Fibroblast of lung (primary cell): ENCODE measurements at regions not wholly inside any gene's neighbourhood (a gene's known extent, or its start where the extent isn't known, plus 50 kb on each side); places are given as distances from the start of the nearest gene placed in this dataset.

ENCODE experiments used
- DNase-seq, 2 donors: peaks; one replicate each; pipeline versions ENCODE4 v3.0.0 to v3.0.0-alpha.2; 2010; ENCODE audit warnings: low read depth in 2 of 2
- H2AFZ ChIP-seq: 2 replicates; pipeline ENCODE4 v1.5.1; 2012; ENCODE audit warnings: low read length, control low read depth, inconsistent platforms
- H3K27ac ChIP-seq: 2 replicates; pipeline ENCODE4 v1.5.1; 2011; ENCODE audit warnings: low read length, control low read depth; ENCODE audit not compliant: insufficient read depth
- H3K27me3 ChIP-seq: 2 replicates; pipeline ENCODE4 v1.5.1; 2011; ENCODE audit warnings: mild to moderate bottlenecking, low read length; ENCODE audit not compliant: control insufficient read depth, insufficient read depth
- H3K36me3 ChIP-seq: 2 replicates; pipeline ENCODE4 v1.5.1; 2011; ENCODE audit warnings: low read length; ENCODE audit not compliant: control insufficient read depth, insufficient read depth
- H3K4me1 ChIP-seq: 2 replicates; pipeline ENCODE4 v1.5.1; 2011; ENCODE audit warnings: low read length; ENCODE audit not compliant: control insufficient read depth, insufficient read depth; ENCODE audit errors: extremely low read depth
- H3K4me2 ChIP-seq: 2 replicates; pipeline ENCODE4 v1.5.1; 2011; ENCODE audit warnings: low read length, control low read depth; ENCODE audit not compliant: insufficient read depth; ENCODE audit errors: extremely low read depth
- H3K4me3 ChIP-seq, 4 experiments: fragments of 200-600 bp in 1 of 4; sonication (generic) in 1 of 4; replicated peaks in 1 of 4; 2 replicates each; pipeline ENCODE4 v1.5.1; 2011 to 2016; ENCODE audit warnings: low read length in 4 of 4, low read depth in 3 of 4, mild to moderate bottlenecking in 3 of 4, control low read depth in 2 of 4, inconsistent platforms in 1 of 4, mixed read lengths in 1 of 4; ENCODE audit not compliant: insufficient read depth in 1 of 4; ENCODE audit errors: control extremely low read depth in 1 of 4
- H3K79me2 ChIP-seq: 2 replicates; pipeline ENCODE4 v1.5.1; 2012; ENCODE audit warnings: mild to moderate bottlenecking, low read length, inconsistent platforms; ENCODE audit not compliant: control insufficient read depth, insufficient read depth
- H3K9ac ChIP-seq: 2 replicates; pipeline ENCODE4 v1.5.1; 2011; ENCODE audit warnings: mild to moderate bottlenecking, low read length, control low read depth; ENCODE audit not compliant: insufficient read depth
- H3K9me3 ChIP-seq: 2 replicates; pipeline ENCODE4 v1.5.1; 2012; ENCODE audit warnings: low read depth, low read length; ENCODE audit not compliant: control insufficient read depth, insufficient read depth
- H4K20me1 ChIP-seq: 2 replicates; pipeline ENCODE4 v1.5.1; 2011; ENCODE audit warnings: low read length; ENCODE audit not compliant: control insufficient read depth, insufficient read depth; ENCODE audit errors: extremely low read depth
- EZH2 ChIP-seq: IDR thresholded peaks from 2 replicates; pipeline ENCODE4 v1.5.1; 2012; ENCODE audit warnings: low read length, control low read depth, mild to moderate bottlenecking; ENCODE audit errors: missing control alignments
- TF ChIP-seq, protein P1 (sequence below), 2 donors: IDR thresholded peaks in 1 of 2; conservative IDR thresholded peaks in 1 of 2; 1 replicate in 1 of 2; 2 replicates in 1 of 2; pipeline ENCODE4 v1.5.1; 2011 to 2012; ENCODE audit warnings: low read length in 2 of 2, control low read depth in 1 of 2, inconsistent platforms in 1 of 2, low read depth in 1 of 2, mild to moderate bottlenecking in 1 of 2

DNA sequence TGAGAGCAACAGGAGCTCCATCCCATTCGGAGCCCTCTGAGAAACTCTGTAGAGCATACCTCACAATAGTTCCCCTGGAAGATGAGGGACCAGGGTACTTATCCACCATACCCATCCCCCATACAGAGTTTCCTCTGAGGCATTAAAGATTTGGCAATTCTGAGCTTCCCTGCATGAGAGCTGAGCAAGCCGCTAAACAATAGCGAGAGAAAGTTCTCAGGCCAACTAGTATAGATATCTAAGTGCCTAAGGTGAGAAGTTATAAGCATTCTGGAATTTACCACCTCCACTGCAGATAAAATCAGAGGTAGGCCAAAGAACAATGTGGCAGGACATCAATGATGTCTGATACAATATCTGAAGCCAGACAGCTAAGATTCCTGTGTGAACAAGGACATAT lies 129.1 kb upstream of the MBNL1 start:
- Histone ChIP-seq H3K4me2 (no peak overlapping the region), H3K27me3 (no peaks in the 10 kb centered on the region), H3K4me1 (no peaks in the 10 kb centered on the region), H3K9ac (no peak overlapping the region), H3K27ac (no peak overlapping the region), H3K36me3 (no peaks in the 10 kb centered on the region), H3K4me3 (no peak overlapping the region), H3K79me2 (no peaks in the 10 kb centered on the region), H4K20me1 (no peaks in the 10 kb centered on the region), H2AFZ (no peak overlapping the region), H3K9me3 (no peaks in the 10 kb centered on the region)
- DNase-seq = no peak
- no peak for TF ChIP-seq EZH2
- TF ChIP-seq, protein P1, sequence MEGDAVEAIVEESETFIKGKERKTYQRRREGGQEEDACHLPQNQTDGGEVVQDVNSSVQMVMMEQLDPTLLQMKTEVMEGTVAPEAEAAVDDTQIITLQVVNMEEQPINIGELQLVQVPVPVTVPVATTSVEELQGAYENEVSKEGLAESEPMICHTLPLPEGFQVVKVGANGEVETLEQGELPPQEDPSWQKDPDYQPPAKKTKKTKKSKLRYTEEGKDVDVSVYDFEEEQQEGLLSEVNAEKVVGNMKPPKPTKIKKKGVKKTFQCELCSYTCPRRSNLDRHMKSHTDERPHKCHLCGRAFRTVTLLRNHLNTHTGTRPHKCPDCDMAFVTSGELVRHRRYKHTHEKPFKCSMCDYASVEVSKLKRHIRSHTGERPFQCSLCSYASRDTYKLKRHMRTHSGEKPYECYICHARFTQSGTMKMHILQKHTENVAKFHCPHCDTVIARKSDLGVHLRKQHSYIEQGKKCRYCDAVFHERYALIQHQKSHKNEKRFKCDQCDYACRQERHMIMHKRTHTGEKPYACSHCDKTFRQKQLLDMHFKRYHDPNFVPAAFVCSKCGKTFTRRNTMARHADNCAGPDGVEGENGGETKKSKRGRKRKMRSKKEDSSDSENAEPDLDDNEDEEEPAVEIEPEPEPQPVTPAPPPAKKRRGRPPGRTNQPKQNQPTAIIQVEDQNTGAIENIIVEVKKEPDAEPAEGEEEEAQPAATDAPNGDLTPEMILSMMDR (conservative IDR thresholded peaks at IDR 0.05 in 1 of 2, IDR thresholded peaks at IDR 0.05 in 1 of 2; ENCODE audit: low read depth in 1 of 2, low read length in 2 of 2) = no peak

DNA sequence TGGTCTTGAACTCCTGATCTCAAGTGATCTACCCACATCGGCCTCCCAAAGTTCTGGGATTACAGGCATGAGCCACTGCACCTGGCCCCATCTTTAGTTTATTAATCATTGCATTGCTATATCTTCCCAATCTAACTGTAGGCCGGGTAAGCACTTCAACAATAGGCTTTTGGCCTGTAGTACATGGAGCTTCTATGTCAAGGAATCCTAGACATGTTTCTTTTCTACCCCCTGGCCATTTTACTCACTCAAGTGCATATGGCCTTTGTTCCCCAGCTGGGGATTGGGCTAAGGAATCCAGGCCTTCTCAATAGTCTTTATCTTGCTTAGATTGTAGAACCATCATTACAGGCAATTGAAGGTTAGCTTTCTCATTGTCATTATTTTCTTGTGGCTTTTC lies 122.3 kb upstream of the MBNL1 start:
- no peak overlapping the region for H2AFZ ChIP-seq
- TF ChIP-seq, protein P1 (conservative IDR thresholded peaks at IDR 0.05 in 1 of 2, IDR thresholded peaks at IDR 0.05 in 1 of 2; ENCODE audit: low read depth in 1 of 2, low read length in 2 of 2) = no peak
- TF ChIP-seq EZH2 = no peak
- no peak overlapping the region for H3K9ac ChIP-seq
- H4K20me1 ChIP-seq = no peaks in the 10 kb centered on the region
- DNase-seq = no peak
- no peak overlapping the region for H3K27ac ChIP-seq
- H3K27me3 ChIP-seq = no peaks in the 10 kb centered on the region
- H3K4me2 ChIP-seq = no peak overlapping the region
- H3K36me3 ChIP-seq = no peaks in the 10 kb centered on the region
- H3K4me3 ChIP-seq = no peak overlapping the region
- H3K4me1 ChIP-seq = no peaks in the 10 kb centered on the region
- no peaks in the 10 kb centered on the region for H3K9me3 ChIP-seq
- no peaks in the 10 kb centered on the region for H3K79me2 ChIP-seq

DNA sequence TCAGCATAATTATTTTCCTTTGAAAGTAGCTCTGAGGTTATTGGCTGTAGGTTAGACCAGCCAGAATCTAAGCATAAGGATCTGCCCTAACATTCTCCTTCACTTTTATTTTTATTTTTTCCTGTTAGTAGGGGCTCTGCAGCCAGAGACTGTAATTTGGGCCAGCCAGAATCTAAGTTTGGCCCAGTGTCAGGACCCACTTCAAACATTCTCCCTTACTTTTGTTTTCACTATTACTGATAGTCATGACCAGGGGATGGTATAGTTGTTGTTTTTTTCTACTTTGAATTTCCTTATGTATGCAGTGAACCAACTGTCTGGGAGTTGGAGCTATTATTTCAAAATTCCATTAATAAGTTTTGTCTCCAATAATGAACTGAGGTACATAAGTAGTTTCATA lies 121.0 kb upstream of the MBNL1 start:
- Histone ChIP-seq H3K9me3 (no peaks in the 10 kb centered on the region), H3K27me3 (no peaks in the 10 kb centered on the region), H2AFZ (no peak overlapping the region), H4K20me1 (no peaks in the 10 kb centered on the region), H3K4me1 (no peaks in the 10 kb centered on the region), H3K9ac (no peak overlapping the region), H3K36me3 (no peaks in the 10 kb centered on the region), H3K79me2 (no peaks in the 10 kb centered on the region), H3K4me3 (no peak overlapping the region), H3K27ac (no peak overlapping the region), H3K4me2 (no peak overlapping the region)
- DNase-seq = no peak
- no peak for TF ChIP-seq EZH2
- TF ChIP-seq, protein P1 (conservative IDR thresholded peaks at IDR 0.05 in 1 of 2, IDR thresholded peaks at IDR 0.05 in 1 of 2; ENCODE audit: low read depth in 1 of 2, low read length in 2 of 2) = no peak
